ENCODE measurements at regions not wholly inside any gene's neighbourhood (a gene's known extent, or its start where the extent isn't known, plus 50 kb on each side); places are given as distances from the start of the nearest gene placed in this dataset.
A peak's percentile ranks its signal among the peaks of the same experiment; 100 is the strongest.

DNA sequence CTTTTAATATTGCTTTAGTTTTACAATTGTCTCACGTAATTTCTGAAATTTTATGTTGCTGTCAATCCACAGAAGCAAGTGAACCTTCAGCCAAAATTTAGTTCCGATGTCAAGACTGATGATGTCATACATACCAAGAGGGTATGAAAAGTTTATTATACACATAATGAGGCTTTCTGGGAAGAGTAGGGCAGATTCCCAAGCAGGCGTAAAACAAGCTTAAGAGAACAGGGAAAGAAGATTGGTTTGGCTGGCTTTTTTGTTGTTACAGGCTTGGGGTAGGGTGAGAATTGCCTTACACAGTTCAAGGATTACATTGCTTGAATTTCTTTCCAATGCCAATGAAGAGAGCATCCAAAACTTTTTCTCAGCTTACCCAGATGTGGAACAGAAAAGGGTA lies 1962.9 kb upstream of the CDH6 start:
- DNase-seq = no peak
- Histone ChIP-seq H3K4ac (ENCODE audit: low read depth in 1 of 2, low read length in 2 of 2) (no peak overlapping the region), H2BK5ac (ENCODE audit: low read depth, low read length, poor library complexity, severe bottlenecking) (no peak overlapping the region), H3K27me3 (ENCODE audit: control insufficient read depth in 1 of 2, insufficient read depth in 1 of 2, low read length in 2 of 2) (no peaks in the 10 kb centered on the region), H3K14ac (ENCODE audit: low read length in 2 of 2) (no peak overlapping the region), H3K79me1 (replicated peaks; ENCODE audit: low read length, poor library complexity, severe bottlenecking) (no peaks in the 10 kb centered on the region), H3K23ac (ENCODE audit: low read length in 2 of 2) (no peak overlapping the region), H3K4me2 (ENCODE audit: low read length, poor library complexity, severe bottlenecking) (no peak overlapping the region), H3K9ac (ENCODE audit: low read length) (no peak overlapping the region), H2AK5ac (ENCODE audit: low read length, severe bottlenecking) (no peak overlapping the region), H2AFZ (ENCODE audit: low read depth, low read length) (no peak overlapping the region), H2BK15ac (ENCODE audit: low read depth, poor library complexity, severe bottlenecking) (no peak overlapping the region), H2BK120ac (ENCODE audit: low read depth, low read length) (no peak overlapping the region), H3K4me1 (ENCODE audit: control insufficient read depth, insufficient read depth, low read depth, low read length) (no peaks in the 10 kb centered on the region), H4K91ac (ENCODE audit: low read length) (no peak overlapping the region), H3K27ac (ENCODE audit: low read length, poor library complexity, severe bottlenecking) (no peak overlapping the region), H2BK12ac (ENCODE audit: low read length in 2 of 2) (no peak overlapping the region), H4K8ac (ENCODE audit: low read length) (no peak overlapping the region), H3K18ac (ENCODE audit: low read depth in 1 of 2, low read length in 2 of 2) (no peak overlapping the region), H3K4me3 (ENCODE audit: insufficient read depth in 1 of 2, low read depth in 1 of 2, low read length in 2 of 2) (no peak overlapping the region), H3K36me3 (ENCODE audit: control insufficient read depth in 1 of 2, insufficient read depth in 2 of 2, low read depth in 1 of 2, low read length in 2 of 2) (no peaks in the 10 kb centered on the region), H3K9me3 (ENCODE audit: control insufficient read depth, low read length) (peaks cover 4% of the 10 kb centered on the region)
- WGBS = 100% methylated on average over 2 of the region's 3 CpGs

DNA sequence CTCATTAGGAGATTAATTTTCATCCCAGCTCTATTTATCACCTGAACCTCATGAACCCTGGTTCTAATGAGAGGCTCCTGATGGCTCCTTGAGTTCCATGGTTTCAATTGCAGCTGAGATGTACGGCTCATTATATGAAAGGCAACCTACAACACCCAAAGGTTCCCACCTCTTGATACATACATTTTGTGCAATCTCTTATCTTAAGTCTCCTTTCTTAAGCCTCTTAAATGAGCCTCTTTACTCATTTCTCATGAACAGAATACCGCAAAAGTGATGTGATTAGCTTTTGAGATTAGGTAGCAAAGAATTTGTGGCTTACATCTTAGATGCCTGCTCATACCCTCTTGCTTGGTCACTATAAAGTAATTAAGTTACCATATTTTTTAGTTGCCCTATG lies 1964.0 kb upstream of the CDH6 start:
- no peak overlapping the region for H4K8ac ChIP-seq (ENCODE audit: low read length)
- H3K9ac ChIP-seq (ENCODE audit: low read length) = no peak overlapping the region
- no peak overlapping the region for H3K23ac ChIP-seq (ENCODE audit: low read length in 2 of 2)
- no peak overlapping the region for H2AFZ ChIP-seq (ENCODE audit: low read depth, low read length)
- no peak overlapping the region for H3K27ac ChIP-seq (ENCODE audit: low read length, poor library complexity, severe bottlenecking)
- no peak overlapping the region for H3K4me3 ChIP-seq (ENCODE audit: insufficient read depth in 1 of 2, low read depth in 1 of 2, low read length in 2 of 2)
- H3K4me1 ChIP-seq (ENCODE audit: control insufficient read depth, insufficient read depth, low read depth, low read length) = no peaks in the 10 kb centered on the region
- H3K9me3 ChIP-seq (ENCODE audit: control insufficient read depth, low read length) = peaks cover 4% of the 10 kb centered on the region
- H2BK15ac ChIP-seq (ENCODE audit: low read depth, poor library complexity, severe bottlenecking) = no peak overlapping the region
- no peak overlapping the region for H3K14ac ChIP-seq (ENCODE audit: low read length in 2 of 2)
- H2AK5ac ChIP-seq (ENCODE audit: low read length, severe bottlenecking) = no peak overlapping the region
- no peak overlapping the region for H4K91ac ChIP-seq (ENCODE audit: low read length)
- H2BK5ac ChIP-seq (ENCODE audit: low read depth, low read length, poor library complexity, severe bottlenecking) = no peak overlapping the region
- H3K4ac ChIP-seq (ENCODE audit: low read depth in 1 of 2, low read length in 2 of 2) = no peak overlapping the region
- 91% methylated on average over 1 of the region's 2 CpGs for WGBS
- no peaks in the 10 kb centered on the region for H3K36me3 ChIP-seq (ENCODE audit: control insufficient read depth in 1 of 2, insufficient read depth in 2 of 2, low read depth in 1 of 2, low read length in 2 of 2)
- no peak overlapping the region for H3K4me2 ChIP-seq (ENCODE audit: low read length, poor library complexity, severe bottlenecking)
- no peaks in the 10 kb centered on the region for H3K27me3 ChIP-seq (ENCODE audit: control insufficient read depth in 1 of 2, insufficient read depth in 1 of 2, low read length in 2 of 2)
- H3K18ac ChIP-seq (ENCODE audit: low read depth in 1 of 2, low read length in 2 of 2) = no peak overlapping the region
- H3K79me1 ChIP-seq (replicated peaks; ENCODE audit: low read length, poor library complexity, severe bottlenecking) = no peaks in the 10 kb centered on the region
- no peak overlapping the region for H2BK120ac ChIP-seq (ENCODE audit: low read depth, low read length)
- no peak for DNase-seq
- H2BK12ac ChIP-seq (ENCODE audit: low read length in 2 of 2) = no peak overlapping the region

GRCh38 chr5:29218138-29218537 lies 1975.3 kb upstream of the CDH6 start:
- Histone ChIP-seq H3K9ac (ENCODE audit: low read length) (no peak overlapping the region), H2AK5ac (ENCODE audit: low read length, severe bottlenecking) (no peak overlapping the region), H3K4me2 (ENCODE audit: low read length, poor library complexity, severe bottlenecking) (no peak overlapping the region), H3K79me1 (replicated peaks; ENCODE audit: low read length, poor library complexity, severe bottlenecking) (no peaks in the 10 kb centered on the region), H3K4ac (ENCODE audit: low read depth in 1 of 2, low read length in 2 of 2) (no peak overlapping the region), H2BK15ac (ENCODE audit: low read depth, poor library complexity, severe bottlenecking) (no peak overlapping the region), H2AFZ (ENCODE audit: low read depth, low read length) (no peak overlapping the region), H3K4me1 (ENCODE audit: control insufficient read depth, insufficient read depth, low read depth, low read length) (no peaks in the 10 kb centered on the region), H3K27ac (ENCODE audit: low read length, poor library complexity, severe bottlenecking) (no peak overlapping the region), H4K8ac (ENCODE audit: low read length) (no peak overlapping the region), H2BK12ac (ENCODE audit: low read length in 2 of 2) (no peak overlapping the region), H2BK120ac (ENCODE audit: low read depth, low read length) (no peak overlapping the region), H3K36me3 (ENCODE audit: control insufficient read depth in 1 of 2, insufficient read depth in 2 of 2, low read depth in 1 of 2, low read length in 2 of 2) (no peaks in the 10 kb centered on the region), H3K4me3 (ENCODE audit: insufficient read depth in 1 of 2, low read depth in 1 of 2, low read length in 2 of 2) (no peak overlapping the region), H3K23ac (ENCODE audit: low read length in 2 of 2) (no peak overlapping the region), H3K9me3 (ENCODE audit: control insufficient read depth, low read length) (peaks cover 14% of the 10 kb centered on the region), H3K27me3 (ENCODE audit: control insufficient read depth in 1 of 2, insufficient read depth in 1 of 2, low read length in 2 of 2) (no peaks in the 10 kb centered on the region), H3K14ac (ENCODE audit: low read length in 2 of 2) (no peak overlapping the region), H3K18ac (ENCODE audit: low read depth in 1 of 2, low read length in 2 of 2) (no peak overlapping the region), H2BK5ac (ENCODE audit: low read depth, low read length, poor library complexity, severe bottlenecking) (no peak overlapping the region), H4K91ac (ENCODE audit: low read length) (no peak overlapping the region)
- no peak for DNase-seq

GRCh38 chr5:29214839-29215238 lies 1978.6 kb upstream of the CDH6 start:
- H3K27ac ChIP-seq (ENCODE audit: low read length, poor library complexity, severe bottlenecking) = no peak overlapping the region
- no peaks in the 10 kb centered on the region for H3K27me3 ChIP-seq (ENCODE audit: control insufficient read depth in 1 of 2, insufficient read depth in 1 of 2, low read length in 2 of 2)
- no peak overlapping the region for H3K14ac ChIP-seq (ENCODE audit: low read length in 2 of 2)
- no peak overlapping the region for H2AFZ ChIP-seq (ENCODE audit: low read depth, low read length)
- H3K9ac ChIP-seq (ENCODE audit: low read length) = no peak overlapping the region
- no peak overlapping the region for H4K8ac ChIP-seq (ENCODE audit: low read length)
- no peak overlapping the region for H2BK15ac ChIP-seq (ENCODE audit: low read depth, poor library complexity, severe bottlenecking)
- 56% methylated on average over 1 of the region's 1 CpG for WGBS
- peaks cover 13% of the 10 kb centered on the region for H3K9me3 ChIP-seq (ENCODE audit: control insufficient read depth, low read length)
- no peaks in the 10 kb centered on the region for H3K4me1 ChIP-seq (ENCODE audit: control insufficient read depth, insufficient read depth, low read depth, low read length)
- no peak overlapping the region for H3K4me2 ChIP-seq (ENCODE audit: low read length, poor library complexity, severe bottlenecking)
- no peaks in the 10 kb centered on the region for H3K36me3 ChIP-seq (ENCODE audit: control insufficient read depth in 1 of 2, insufficient read depth in 2 of 2, low read depth in 1 of 2, low read length in 2 of 2)
- no peak overlapping the region for H2BK120ac ChIP-seq (ENCODE audit: low read depth, low read length)
- DNase-seq = peak; percentile 5
- H2BK5ac ChIP-seq (ENCODE audit: low read depth, low read length, poor library complexity, severe bottlenecking) = no peak overlapping the region
- no peak overlapping the region for H3K4me3 ChIP-seq (ENCODE audit: insufficient read depth in 1 of 2, low read depth in 1 of 2, low read length in 2 of 2)
- no peak overlapping the region for H2BK12ac ChIP-seq (ENCODE audit: low read length in 2 of 2)
- no peak overlapping the region for H2AK5ac ChIP-seq (ENCODE audit: low read length, severe bottlenecking)
- H3K4ac ChIP-seq (ENCODE audit: low read depth in 1 of 2, low read length in 2 of 2) = no peak overlapping the region
- no peak overlapping the region for H4K91ac ChIP-seq (ENCODE audit: low read length)
- no peak overlapping the region for H3K18ac ChIP-seq (ENCODE audit: low read depth in 1 of 2, low read length in 2 of 2)
- H3K79me1 ChIP-seq (replicated peaks; ENCODE audit: low read length, poor library complexity, severe bottlenecking) = no peaks in the 10 kb centered on the region
- H3K23ac ChIP-seq (ENCODE audit: low read length in 2 of 2) = no peak overlapping the region
